ENCODE measurements at regions not wholly inside any gene's neighbourhood (a gene's known extent, or its start where the extent isn't known, plus 50 kb on each side); places are given as distances from the start of the nearest gene placed in this dataset.
"Not testable (repeated sequence)": the region's sequence is repeated elsewhere in the genome, so short reads cannot be mapped to it uniquely, and the experiment has no call there.

GRCh38 chr2:12488352-12489318 lies 228.1 kb upstream of the TRIB2 start:
- H3K36me3 Mint-ChIP-seq, result no peaks in the 10 kb centered on the region
- ATAC-seq, result peak; percentile 89
- H3K9me3 Mint-ChIP-seq, result no peaks in the 10 kb centered on the region
- DNase-seq (ENCODE audit: low spot score in 2 of 2), result no peak
- peak overlapping the region; percentile 84 for H3K27ac Mint-ChIP-seq
- peak overlapping the region; percentile 44 for H3K4me3 Mint-ChIP-seq
- H3K4me1 Mint-ChIP-seq, result peaks cover 38% of the 10 kb centered on the region

- peaks cover 5% of the 10 kb centered on the region for H3K36me3 Mint-ChIP-seq
- ATAC-seq (no peak), DNase-seq (ENCODE audit: low spot score in 2 of 2) (no peak)
- H3K27ac Mint-ChIP-seq, result no peak overlapping the region
- peaks cover 45% of the 10 kb centered on the region for H3K4me1 Mint-ChIP-seq
- H3K9me3 Mint-ChIP-seq, result no peaks in the 10 kb centered on the region
- H3K4me3 Mint-ChIP-seq, result no peak overlapping the region
Observed at GRCh38 chr2:12490641-12491040, 226.1 kb upstream of the TRIB2 start.

GRCh38 chr2:12492360-12492759 lies 224.4 kb upstream of the TRIB2 start:
- H3K36me3 Mint-ChIP-seq; H3K27ac Mint-ChIP-seq; H3K4me3 Mint-ChIP-seq; DNase-seq (ENCODE audit: low spot score in 2 of 2); ATAC-seq; H3K9me3 Mint-ChIP-seq: not testable (repeated sequence)
- H3K4me1 Mint-ChIP-seq, result peaks cover 45% of the 10 kb centered on the region

GRCh38 chr2:12493031-12493513 lies 223.7 kb upstream of the TRIB2 start:
- H3K27ac Mint-ChIP-seq, result no peak overlapping the region
- ATAC-seq, result peak; percentile 80
- H3K4me1 Mint-ChIP-seq, result peaks cover 45% of the 10 kb centered on the region
- peaks cover 5% of the 10 kb centered on the region for H3K36me3 Mint-ChIP-seq
- no peaks in the 10 kb centered on the region for H3K9me3 Mint-ChIP-seq
- DNase-seq (ENCODE audit: low spot score in 2 of 2), result no peak
- no peak overlapping the region for H3K4me3 Mint-ChIP-seq

- no peak overlapping the region for H3K27ac Mint-ChIP-seq
- H3K9me3 Mint-ChIP-seq, result no peaks in the 10 kb centered on the region
- peak; percentile 56 for ATAC-seq
- H3K4me1 Mint-ChIP-seq, result peaks cover 45% of the 10 kb centered on the region
- no peak for DNase-seq (ENCODE audit: low spot score in 2 of 2)
- peaks cover 5% of the 10 kb centered on the region for H3K36me3 Mint-ChIP-seq
- H3K4me3 Mint-ChIP-seq, result no peak overlapping the region
Observed at GRCh38 chr2:12495247-12495868, 221.4 kb upstream of the TRIB2 start.

- Mint-ChIP-seq H3K4me3 (no peak overlapping the region), H3K27ac (peak overlapping the region; percentile 18), H3K36me3 (peaks cover 9% of the 10 kb centered on the region), H3K9me3 (no peaks in the 10 kb centered on the region), H3K4me1 (peaks cover 68% of the 10 kb centered on the region)
- DNase-seq (ENCODE audit: low spot score in 2 of 2), result no peak
- ATAC-seq, result no peak
Observed at GRCh38 chr2:12498286-12498685, 218.4 kb upstream of the TRIB2 start.

GRCh38 chr2:12498704-12499103 lies 218.0 kb upstream of the TRIB2 start:
- H3K27ac Mint-ChIP-seq, result no peak overlapping the region
- no peak overlapping the region for H3K4me3 Mint-ChIP-seq
- ATAC-seq (no peak), DNase-seq (ENCODE audit: low spot score in 2 of 2) (no peak)
- H3K4me1 Mint-ChIP-seq, result peaks cover 70% of the 10 kb centered on the region
- H3K36me3 Mint-ChIP-seq, result peaks cover 11% of the 10 kb centered on the region
- no peaks in the 10 kb centered on the region for H3K9me3 Mint-ChIP-seq

- H3K9me3 Mint-ChIP-seq, result no peaks in the 10 kb centered on the region
- peaks cover 6% of the 10 kb centered on the region for H3K36me3 Mint-ChIP-seq
- peaks cover 82% of the 10 kb centered on the region for H3K4me1 Mint-ChIP-seq
- peak overlapping the region; percentile 17 for H3K4me3 Mint-ChIP-seq
- DNase-seq (ENCODE audit: low spot score in 2 of 2) (no peak), ATAC-seq (no peak)
- H3K27ac Mint-ChIP-seq, result peak overlapping the region; percentile 27
Observed at GRCh38 chr2:12500899-12501298, 215.8 kb upstream of the TRIB2 start.

- ATAC-seq (peak; percentile 84), DNase-seq (ENCODE audit: low spot score in 2 of 2) (peak in 1 of 2 donors; percentile 74)
- no peaks in the 10 kb centered on the region for H3K9me3 Mint-ChIP-seq
- peaks cover 82% of the 10 kb centered on the region for H3K4me1 Mint-ChIP-seq
- peak overlapping the region; percentile 27 for H3K27ac Mint-ChIP-seq
- peaks cover 6% of the 10 kb centered on the region for H3K36me3 Mint-ChIP-seq
- peak overlapping the region; percentile 17 for H3K4me3 Mint-ChIP-seq
Observed at GRCh38 chr2:12501469-12502158, 215.1 kb upstream of the TRIB2 start.

- peak; percentile 65 for ATAC-seq
- peaks cover 90% of the 10 kb centered on the region for H3K4me1 Mint-ChIP-seq
- H3K9me3 Mint-ChIP-seq, result no peaks in the 10 kb centered on the region
- peak overlapping the region; percentile 49 for H3K27ac Mint-ChIP-seq
- H3K4me3 Mint-ChIP-seq, result peak overlapping the region; percentile 15
- peak in 1 of 2 donors; percentile 62 for DNase-seq (ENCODE audit: low spot score in 2 of 2)
- H3K36me3 Mint-ChIP-seq, result peaks cover 6% of the 10 kb centered on the region
Observed at GRCh38 chr2:12502759-12503158, 214.0 kb upstream of the TRIB2 start.

- Mint-ChIP-seq H3K9me3 (no peaks in the 10 kb centered on the region), H3K4me3 (no peak overlapping the region), H3K36me3 (peaks cover 6% of the 10 kb centered on the region), H3K27ac (peak overlapping the region; percentile 8), H3K4me1 (peaks cover 90% of the 10 kb centered on the region)
- peak in 1 of 2 donors; percentile 65 for DNase-seq (ENCODE audit: low spot score in 2 of 2)
- peak; percentile 61 for ATAC-seq
Observed at GRCh38 chr2:12504443-12504842, 212.3 kb upstream of the TRIB2 start.

- H3K36me3 Mint-ChIP-seq, result peaks cover 6% of the 10 kb centered on the region
- peak overlapping the region; percentile 11 for H3K4me3 Mint-ChIP-seq
- no peak overlapping the region for H3K27ac Mint-ChIP-seq
- peaks cover 72% of the 10 kb centered on the region for H3K4me1 Mint-ChIP-seq
- H3K9me3 Mint-ChIP-seq, result no peaks in the 10 kb centered on the region
- ATAC-seq (no peak), DNase-seq (ENCODE audit: low spot score in 2 of 2) (no peak)
Observed at GRCh38 chr2:12506846-12507245, 209.9 kb upstream of the TRIB2 start.

- DNase-seq (ENCODE audit: low spot score in 2 of 2) (peak; percentile 48 to 80), ATAC-seq (peak; percentile 95)
- H3K4me1 Mint-ChIP-seq, result peaks cover 68% of the 10 kb centered on the region
- no peaks in the 10 kb centered on the region for H3K9me3 Mint-ChIP-seq
- H3K36me3 Mint-ChIP-seq, result peaks cover 6% of the 10 kb centered on the region
- H3K27ac Mint-ChIP-seq, result peak overlapping the region; percentile 40
- H3K4me3 Mint-ChIP-seq, result peak overlapping the region; percentile 11
Observed at GRCh38 chr2:12507295-12507694, 209.4 kb upstream of the TRIB2 start.

GRCh38 chr2:12510070-12510469 lies 206.7 kb upstream of the TRIB2 start:
- Mint-ChIP-seq H3K27ac (no peak overlapping the region), H3K4me1 (peaks cover 60% of the 10 kb centered on the region), H3K4me3 (no peak overlapping the region), H3K36me3 (no peaks in the 10 kb centered on the region), H3K9me3 (no peaks in the 10 kb centered on the region)
- no peak for ATAC-seq
- no peak for DNase-seq (ENCODE audit: low spot score in 2 of 2)

GRCh38 chr2:12513339-12513738 lies 203.4 kb upstream of the TRIB2 start:
- Mint-ChIP-seq H3K4me3 (no peak overlapping the region), H3K36me3 (no peaks in the 10 kb centered on the region), H3K27ac (no peak overlapping the region), H3K4me1 (peaks cover 33% of the 10 kb centered on the region), H3K9me3 (no peaks in the 10 kb centered on the region)
- no peak for DNase-seq (ENCODE audit: low spot score in 2 of 2)
- no peak for ATAC-seq

Data from stimulated activated effector memory CD8-positive, alpha-beta T cell treated with anti-CD3 and anti-CD28 coated beads, Interleukin-12 subunit alpha, Interleukin-12 subunit beta, amount 100 ng/mL, for 72 hours (primary cell).